Endodermal cell (in vitro differentiated cells): ENCODE measurements at regions not wholly inside any gene's neighbourhood (a gene's known extent, or its start where the extent isn't known, plus 50 kb on each side); places are given as distances from the start of the nearest gene placed in this dataset.

Experiments used
- DNase-seq: peaks from one replicate; pipeline ENCODE4 v3.0.0-alpha.2; 2017
- H3K27ac ChIP-seq: 2 replicates; pipeline ENCODE4 v1.5.1; 2013; ENCODE audit warnings: mild to moderate bottlenecking, low read depth, low read length, moderate library complexity
- H3K27me3 ChIP-seq: 2 replicates; pipeline ENCODE4 v1.6.1; 2013; ENCODE audit warnings: mild to moderate bottlenecking, low read length, moderate library complexity; ENCODE audit not compliant: insufficient read depth, control insufficient read depth, poor library complexity, severe bottlenecking
- H3K36me3 ChIP-seq: 2 replicates; pipeline ENCODE4 v1.7.0; 2013; ENCODE audit warnings: mild to moderate bottlenecking, low read length, moderate library complexity; ENCODE audit not compliant: control insufficient read depth, insufficient read depth
- H3K4me1 ChIP-seq: one replicate; pipeline ENCODE4 v1.7.0; 2013; ENCODE audit warnings: low read length; ENCODE audit not compliant: control insufficient read depth, insufficient read depth
- H3K4me3 ChIP-seq: 2 replicates; pipeline ENCODE4 v1.5.1; 2013; ENCODE audit warnings: mild to moderate bottlenecking, low read length, moderate library complexity
- H3K9ac ChIP-seq: 2 replicates; pipeline ENCODE4 v1.6.1; 2013; ENCODE audit warnings: mild to moderate bottlenecking, low read length, moderate library complexity; ENCODE audit not compliant: poor library complexity, severe bottlenecking; ENCODE audit errors: extremely low read depth
- H3K9me3 ChIP-seq: 2 replicates; pipeline ENCODE4 v1.6.1; 2013; ENCODE audit warnings: mild to moderate bottlenecking, low read length, moderate library complexity; ENCODE audit not compliant: control insufficient read depth
- H3K27ac Mint-ChIP-seq: 2 replicates; pipeline ENCODE4 v1.8.0; 2020; ENCODE audit warnings: mixed read lengths
- H3K27me3 Mint-ChIP-seq: 2 replicates; pipeline ENCODE4 v1.8.0; 2021; ENCODE audit warnings: mild to moderate bottlenecking, mixed read lengths; ENCODE audit not compliant: insufficient read depth
- H3K36me3 Mint-ChIP-seq: 2 replicates; pipeline ENCODE4 v1.8.0; 2020; ENCODE audit warnings: low read depth, mixed read lengths
- H3K4me1 Mint-ChIP-seq: 2 replicates; pipeline ENCODE4 v1.8.0; 2020; ENCODE audit warnings: mixed read lengths
- H3K4me3 Mint-ChIP-seq: 2 replicates; pipeline ENCODE4 v1.8.0; 2020; ENCODE audit warnings: mild to moderate bottlenecking, moderate library complexity, mixed read lengths
- H3K9me3 Mint-ChIP-seq: 2 replicates; pipeline ENCODE4 v1.8.0; 2020; ENCODE audit warnings: mild to moderate bottlenecking, mixed read lengths
- WGBS, 2 experiments: methylation state at CpG; one replicate each; pipeline versions ENCODE4 v1.1.5 to v1.1.7; 2013; ENCODE audit warnings: missing lambda C conversion rate in 2 of 2, mixed read lengths in 1 of 2; ENCODE audit not compliant: insufficient coverage in 1 of 2, insufficient read length in 1 of 2; 5-methylcytosine and 5-hydroxymethylcytosine counted together
- TF ChIP-seq, protein P1 (sequence below): fragments of 200-600 bp; sonication (generic); conservative IDR thresholded peaks from 2 replicates; pipeline ENCODE4 v1.5.0; 2021; ENCODE audit warnings: antibody characterized with exemption, mild to moderate bottlenecking

DNA sequence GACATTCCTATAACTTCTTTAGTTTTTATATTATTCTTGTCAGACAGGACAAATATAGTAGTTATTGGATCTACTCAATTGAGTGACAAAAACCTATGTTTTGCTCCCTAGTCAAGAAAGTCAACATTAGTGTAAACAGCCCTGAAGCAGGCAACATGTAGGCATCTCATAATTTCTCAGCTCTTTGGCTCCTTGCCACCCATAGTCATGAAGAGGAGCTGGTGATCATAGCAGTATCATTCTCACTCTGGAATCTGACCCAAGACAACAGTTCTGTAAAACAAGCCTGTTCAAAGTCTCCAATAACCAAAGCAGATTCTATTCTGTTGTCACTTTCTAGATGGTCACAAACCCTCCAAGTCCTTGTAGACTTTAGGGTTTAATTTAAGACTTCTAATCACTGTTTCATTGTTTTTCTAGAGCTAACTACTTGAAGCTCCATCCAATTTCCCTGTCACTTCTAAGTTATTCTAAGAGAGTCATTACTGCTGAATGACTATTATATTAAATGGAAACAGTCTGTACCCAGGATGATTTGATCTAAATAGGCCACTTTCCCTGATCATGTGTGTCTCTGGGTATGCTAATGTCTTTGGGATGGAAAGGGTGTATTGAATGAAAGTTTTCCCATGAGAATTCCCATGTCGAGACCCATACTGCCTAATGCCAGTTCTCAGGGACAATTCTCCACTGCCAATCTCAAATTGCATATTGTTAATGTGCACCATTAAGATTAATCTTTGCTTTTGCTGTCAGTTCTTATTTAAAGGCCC is 533.3 kb downstream of the ACTL7B start:
- Histone ChIP-seq H3K9me3 (peaks cover 20% of the 10 kb centered on the region), H3K4me1 (no peaks in the 10 kb centered on the region), H3K27ac (no peak overlapping the region), H3K9ac (no peak overlapping the region), H3K36me3 (no peaks in the 10 kb centered on the region), H3K4me3 (no peak overlapping the region), H3K27me3 (no peaks in the 10 kb centered on the region)
- Mint-ChIP-seq H3K27me3 (no peaks in the 10 kb centered on the region), H3K4me3 (no peak overlapping the region), H3K4me1 (peaks cover 4% of the 10 kb centered on the region), H3K9me3 (peaks cover 23% of the 10 kb centered on the region), H3K36me3 (no peaks in the 10 kb centered on the region), H3K27ac (no peak overlapping the region)
- 78 to 100% methylated on average over 1 of the region's 1 CpG for WGBS, 2 experiments
- TF ChIP-seq, protein P1, sequence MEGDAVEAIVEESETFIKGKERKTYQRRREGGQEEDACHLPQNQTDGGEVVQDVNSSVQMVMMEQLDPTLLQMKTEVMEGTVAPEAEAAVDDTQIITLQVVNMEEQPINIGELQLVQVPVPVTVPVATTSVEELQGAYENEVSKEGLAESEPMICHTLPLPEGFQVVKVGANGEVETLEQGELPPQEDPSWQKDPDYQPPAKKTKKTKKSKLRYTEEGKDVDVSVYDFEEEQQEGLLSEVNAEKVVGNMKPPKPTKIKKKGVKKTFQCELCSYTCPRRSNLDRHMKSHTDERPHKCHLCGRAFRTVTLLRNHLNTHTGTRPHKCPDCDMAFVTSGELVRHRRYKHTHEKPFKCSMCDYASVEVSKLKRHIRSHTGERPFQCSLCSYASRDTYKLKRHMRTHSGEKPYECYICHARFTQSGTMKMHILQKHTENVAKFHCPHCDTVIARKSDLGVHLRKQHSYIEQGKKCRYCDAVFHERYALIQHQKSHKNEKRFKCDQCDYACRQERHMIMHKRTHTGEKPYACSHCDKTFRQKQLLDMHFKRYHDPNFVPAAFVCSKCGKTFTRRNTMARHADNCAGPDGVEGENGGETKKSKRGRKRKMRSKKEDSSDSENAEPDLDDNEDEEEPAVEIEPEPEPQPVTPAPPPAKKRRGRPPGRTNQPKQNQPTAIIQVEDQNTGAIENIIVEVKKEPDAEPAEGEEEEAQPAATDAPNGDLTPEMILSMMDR, result no peak
- no peak for DNase-seq

GRCh38 chr9:108316630-108317029 is 539.2 kb downstream of the ACTL7B start:
- Mint-ChIP-seq H3K4me3 (no peak overlapping the region), H3K4me1 (peaks cover 6% of the 10 kb centered on the region), H3K36me3 (peaks cover 7% of the 10 kb centered on the region), H3K9me3 (peaks cover 28% of the 10 kb centered on the region), H3K27me3 (no peaks in the 10 kb centered on the region), H3K27ac (no peak overlapping the region)
- Histone ChIP-seq H3K27ac (no peak overlapping the region), H3K4me3 (no peak overlapping the region), H3K27me3 (no peaks in the 10 kb centered on the region), H3K4me1 (no peaks in the 10 kb centered on the region), H3K36me3 (no peaks in the 10 kb centered on the region), H3K9me3 (peaks cover 20% of the 10 kb centered on the region), H3K9ac (no peak overlapping the region)
- DNase-seq, result no peak
- TF ChIP-seq, protein P1, result no peak

DNA sequence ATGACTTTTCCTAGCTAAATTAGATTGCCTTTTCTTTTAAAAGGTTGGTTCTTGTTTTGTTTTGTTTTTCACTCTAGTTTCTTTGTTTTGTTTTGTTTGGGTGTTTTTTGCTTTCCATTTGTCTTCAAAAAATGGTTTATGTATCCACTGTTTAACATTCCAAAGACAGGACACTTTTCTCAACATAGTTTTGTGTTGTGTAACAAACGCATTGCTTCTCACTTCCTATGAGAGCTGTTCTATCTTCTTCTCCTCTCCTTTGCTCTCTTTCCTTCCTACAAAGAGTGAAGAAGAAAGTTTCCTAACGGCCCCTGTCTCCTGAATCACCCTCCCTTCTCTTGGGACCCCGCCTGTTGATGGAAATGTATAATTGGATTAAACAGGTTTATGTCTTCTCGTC is 539.7 kb downstream of the ACTL7B start:
- no peak overlapping the region for H3K4me3 ChIP-seq
- no peak for DNase-seq
- peaks cover 6% of the 10 kb centered on the region for H3K4me1 Mint-ChIP-seq
- 60 to 100% methylated on average over 1 to 2 of the region's 4 CpGs for WGBS, 2 experiments
- no peaks in the 10 kb centered on the region for H3K4me1 ChIP-seq
- H3K36me3 ChIP-seq, result no peaks in the 10 kb centered on the region
- H3K27me3 Mint-ChIP-seq, result no peaks in the 10 kb centered on the region
- no peak overlapping the region for H3K4me3 Mint-ChIP-seq
- no peaks in the 10 kb centered on the region for H3K27me3 ChIP-seq
- peaks cover 28% of the 10 kb centered on the region for H3K9me3 Mint-ChIP-seq
- TF ChIP-seq, protein P1, result no peak
- no peak overlapping the region for H3K27ac ChIP-seq
- peaks cover 20% of the 10 kb centered on the region for H3K9me3 ChIP-seq
- no peak overlapping the region for H3K27ac Mint-ChIP-seq
- H3K9ac ChIP-seq, result no peak overlapping the region
- H3K36me3 Mint-ChIP-seq, result peaks cover 7% of the 10 kb centered on the region
